ENCODE measurements at regions not wholly inside any gene's neighbourhood (a gene's known extent, or its start where the extent isn't known, plus 50 kb on each side); places are given as distances from the start of the nearest gene placed in this dataset.

DNA sequence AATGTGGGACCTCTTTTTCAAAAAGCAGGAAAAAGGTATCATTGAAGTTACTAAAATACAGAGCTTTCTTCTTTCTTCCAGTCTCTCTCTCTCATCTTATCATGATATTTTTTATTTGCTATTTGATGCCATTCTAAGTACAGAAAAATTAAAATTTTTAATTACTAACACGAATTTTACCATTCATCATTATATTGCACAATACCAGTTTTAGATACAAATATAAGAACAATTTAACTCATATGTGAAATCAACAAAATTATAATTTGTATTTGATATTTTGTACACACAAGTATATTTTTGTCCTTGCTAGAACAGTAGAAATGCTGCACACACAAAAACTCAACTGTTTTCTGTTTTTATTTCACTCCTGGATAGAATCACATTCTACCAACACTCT lies 112.2 kb downstream of the OAT start:
- intact Hi-C loops (cut with micrococcal nuclease; ENCODE audit: unreplicated experiment), result no loop called here
- H3K4me3 ChIP-seq (ENCODE audit: low read depth, low read length, poor library complexity, severe bottlenecking), result no peak overlapping the region
- TF ChIP-seq EZH2phosphoT487 (IDR thresholded peaks at IDR 0.05; ENCODE audit: borderline replicate concordance, low read depth, low read length), result no peak
- no peak for TF ChIP-seq CTCF (conservative IDR thresholded peaks at IDR 0.05; ENCODE audit: low read length)
- H3K4me2 ChIP-seq (ENCODE audit: low read length), result no peak overlapping the region
- no peak overlapping the region for H2AFZ ChIP-seq (ENCODE audit: low read length)
- no TSS peak for BruUV-seq (replicated peaks)
- ChIA-PET POLR2A (no interaction called here), CTCF (ENCODE audit: unreplicated experiment) (no interaction called here)
- H3K9me3 ChIP-seq (ENCODE audit: low read length), result no peaks in the 10 kb centered on the region
- no peaks in the 10 kb centered on the region for H4K20me1 ChIP-seq (ENCODE audit: insufficient read depth, low read length)
- H3K4me1 ChIP-seq (ENCODE audit: insufficient read depth, low read length, poor library complexity, severe bottlenecking), result no peaks in the 10 kb centered on the region
- H3K9me2 ChIP-seq (ENCODE audit: insufficient read depth, low read length), result no peaks in the 10 kb centered on the region
- no peak for DNase-seq (ENCODE audit: low spot score)
- H3K36me3 ChIP-seq (ENCODE audit: insufficient read depth, low read length), result no peaks in the 10 kb centered on the region
- no peak overlapping the region for H3K27ac ChIP-seq (ENCODE audit: low read depth, low read length, poor library complexity, severe bottlenecking)
- H3K79me2 ChIP-seq (ENCODE audit: insufficient read depth, low read depth, low read length), result no peaks in the 10 kb centered on the region

DNA sequence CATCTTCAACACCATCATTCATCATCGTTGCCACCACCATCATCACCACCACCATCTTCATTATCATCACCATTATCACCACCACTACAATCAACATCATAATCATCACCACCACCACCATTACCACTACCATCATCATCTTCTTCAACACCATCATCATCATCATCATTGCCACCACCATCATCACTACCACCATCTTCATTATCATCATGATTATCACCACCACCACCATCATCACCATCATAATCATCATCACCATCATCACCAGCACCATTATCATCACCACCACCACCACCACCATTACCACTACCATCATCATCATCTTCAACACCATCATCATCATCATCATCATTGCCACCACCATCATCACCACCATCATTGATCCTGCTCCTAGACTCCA lies 112.7 kb downstream of the OAT start:
- CTCF ChIA-PET (ENCODE audit: unreplicated experiment), result no interaction called here

DNA sequence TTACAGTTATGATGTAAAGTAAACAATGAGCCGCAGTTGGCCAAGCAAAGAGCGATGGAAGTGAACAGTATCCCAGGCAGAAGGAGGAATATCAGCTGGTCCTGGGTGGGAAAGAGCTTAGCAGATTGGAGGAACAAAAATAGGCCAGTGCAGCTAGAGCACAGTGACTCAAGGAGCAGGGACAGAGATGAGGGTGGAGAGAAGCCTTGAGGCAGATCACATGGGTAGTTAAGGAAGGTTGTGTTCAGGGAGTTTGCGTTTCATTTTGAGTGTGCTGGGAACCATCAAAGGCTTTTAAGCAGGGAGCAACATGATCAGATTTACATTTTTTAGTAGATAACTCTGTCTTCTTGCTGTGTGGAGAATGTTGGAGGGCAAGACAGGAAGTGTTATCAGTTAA lies 113.6 kb downstream of the OAT start:
- H3K79me2 ChIP-seq (ENCODE audit: insufficient read depth, low read depth, low read length), result no peaks in the 10 kb centered on the region
- no peak overlapping the region for H3K4me3 ChIP-seq (ENCODE audit: low read depth, low read length, poor library complexity, severe bottlenecking)
- BruUV-seq (replicated peaks), result no TSS peak
- H4K20me1 ChIP-seq (ENCODE audit: insufficient read depth, low read length), result no peaks in the 10 kb centered on the region
- no peak overlapping the region for H3K4me2 ChIP-seq (ENCODE audit: low read length)
- no peak for DNase-seq (ENCODE audit: low spot score)
- intact Hi-C loops (cut with micrococcal nuclease; ENCODE audit: unreplicated experiment), result no loop called here
- no peaks in the 10 kb centered on the region for H3K36me3 ChIP-seq (ENCODE audit: insufficient read depth, low read length)
- H3K9me3 ChIP-seq (ENCODE audit: low read length), result no peaks in the 10 kb centered on the region
- no peak overlapping the region for H2AFZ ChIP-seq (ENCODE audit: low read length)
- TF ChIP-seq EZH2phosphoT487 (IDR thresholded peaks at IDR 0.05; ENCODE audit: borderline replicate concordance, low read depth, low read length) (no peak), CTCF (conservative IDR thresholded peaks at IDR 0.05; ENCODE audit: low read length) (no peak)
- CTCF ChIA-PET (ENCODE audit: unreplicated experiment), result no interaction called here
- POLR2A ChIA-PET, result no interaction called here
- H3K27ac ChIP-seq (ENCODE audit: low read depth, low read length, poor library complexity, severe bottlenecking), result no peak overlapping the region
- no peaks in the 10 kb centered on the region for H3K9me2 ChIP-seq (ENCODE audit: insufficient read depth, low read length)
- no peaks in the 10 kb centered on the region for H3K4me1 ChIP-seq (ENCODE audit: insufficient read depth, low read length, poor library complexity, severe bottlenecking)

More for the DNA sequence above, 112.7 kb downstream of the OAT start:
- Histone ChIP-seq H3K36me3 (ENCODE audit: insufficient read depth, low read length) (no peaks in the 10 kb centered on the region), H3K9me3 (ENCODE audit: low read length) (no peaks in the 10 kb centered on the region), H3K4me3 (ENCODE audit: low read depth, low read length, poor library complexity, severe bottlenecking) (no peak overlapping the region), H2AFZ (ENCODE audit: low read length) (no peak overlapping the region), H3K9me2 (ENCODE audit: insufficient read depth, low read length) (no peaks in the 10 kb centered on the region), H3K4me1 (ENCODE audit: insufficient read depth, low read length, poor library complexity, severe bottlenecking) (no peaks in the 10 kb centered on the region), H3K79me2 (ENCODE audit: insufficient read depth, low read depth, low read length) (no peaks in the 10 kb centered on the region), H3K27ac (ENCODE audit: low read depth, low read length, poor library complexity, severe bottlenecking) (no peak overlapping the region), H4K20me1 (ENCODE audit: insufficient read depth, low read length) (no peaks in the 10 kb centered on the region), H3K4me2 (ENCODE audit: low read length) (no peak overlapping the region)
- POLR2A ChIA-PET, result no interaction called here
- BruUV-seq (replicated peaks), result no TSS peak
- intact Hi-C loops (cut with micrococcal nuclease; ENCODE audit: unreplicated experiment), result no loop called here
- DNase-seq (ENCODE audit: low spot score), result no peak
- no peak for TF ChIP-seq EZH2phosphoT487 (IDR thresholded peaks at IDR 0.05; ENCODE audit: borderline replicate concordance, low read depth, low read length)
- no peak for TF ChIP-seq CTCF (conservative IDR thresholded peaks at IDR 0.05; ENCODE audit: low read length)
